Thymus (tissue), 11 donors: ENCODE measurements at regions not wholly inside any gene's neighbourhood (a gene's known extent, or its start where the extent isn't known, plus 50 kb on each side); places are given as distances from the start of the nearest gene placed in this dataset.

ENCODE experiments used
- DNase-seq, 9 donors: peaks; one replicate each; pipeline ENCODE4 v3.0.0-alpha.2; 2013; ENCODE audit warnings: low spot score in 9 of 9, low read depth in 6 of 9, missing footprints in 1 of 9
- H3K27ac ChIP-seq, 2 donors: one replicate each; pipeline ENCODE4 v1.5.1; 2013; ENCODE audit warnings: control low read depth in 1 of 2, low read depth in 1 of 2, low read length in 1 of 2, mild to moderate bottlenecking in 1 of 2, moderate library complexity in 1 of 2
- H3K27me3 ChIP-seq, 2 donors: one replicate each; pipeline ENCODE4 v1.5.1; 2013; ENCODE audit warnings: low read length in 1 of 2; ENCODE audit not compliant: control insufficient read depth in 2 of 2, insufficient read depth in 1 of 2
- H3K36me3 ChIP-seq, 2 donors: one replicate each; pipeline ENCODE4 v1.5.1; 2013; ENCODE audit warnings: low read length in 1 of 2, mild to moderate bottlenecking in 1 of 2, moderate library complexity in 1 of 2; ENCODE audit not compliant: control insufficient read depth in 2 of 2, insufficient read depth in 2 of 2
- H3K4me1 ChIP-seq, 2 donors: one replicate each; pipeline ENCODE4 v1.5.1; 2013; ENCODE audit warnings: low read length in 2 of 2; ENCODE audit not compliant: control insufficient read depth in 2 of 2, insufficient read depth in 2 of 2
- H3K4me3 ChIP-seq, 2 donors: one replicate each; pipeline ENCODE4 v1.5.1; 2013; ENCODE audit warnings: low read length in 2 of 2, control low read depth in 1 of 2, mild to moderate bottlenecking in 1 of 2
- H3K9me3 ChIP-seq, 2 donors: one replicate each; pipeline ENCODE4 v1.5.1; 2013; ENCODE audit warnings: low read length in 1 of 2, mild to moderate bottlenecking in 1 of 2; ENCODE audit not compliant: control insufficient read depth in 2 of 2, insufficient read depth in 1 of 2
- WGBS: extraction: QIAGEN DNeasy Blood & Tissue Kit; methylation state at CpG from one replicate; pipeline ENCODE4 v1.1.7; 2013; 5-methylcytosine and 5-hydroxymethylcytosine counted together
- donor health status: healthy.

DNA sequence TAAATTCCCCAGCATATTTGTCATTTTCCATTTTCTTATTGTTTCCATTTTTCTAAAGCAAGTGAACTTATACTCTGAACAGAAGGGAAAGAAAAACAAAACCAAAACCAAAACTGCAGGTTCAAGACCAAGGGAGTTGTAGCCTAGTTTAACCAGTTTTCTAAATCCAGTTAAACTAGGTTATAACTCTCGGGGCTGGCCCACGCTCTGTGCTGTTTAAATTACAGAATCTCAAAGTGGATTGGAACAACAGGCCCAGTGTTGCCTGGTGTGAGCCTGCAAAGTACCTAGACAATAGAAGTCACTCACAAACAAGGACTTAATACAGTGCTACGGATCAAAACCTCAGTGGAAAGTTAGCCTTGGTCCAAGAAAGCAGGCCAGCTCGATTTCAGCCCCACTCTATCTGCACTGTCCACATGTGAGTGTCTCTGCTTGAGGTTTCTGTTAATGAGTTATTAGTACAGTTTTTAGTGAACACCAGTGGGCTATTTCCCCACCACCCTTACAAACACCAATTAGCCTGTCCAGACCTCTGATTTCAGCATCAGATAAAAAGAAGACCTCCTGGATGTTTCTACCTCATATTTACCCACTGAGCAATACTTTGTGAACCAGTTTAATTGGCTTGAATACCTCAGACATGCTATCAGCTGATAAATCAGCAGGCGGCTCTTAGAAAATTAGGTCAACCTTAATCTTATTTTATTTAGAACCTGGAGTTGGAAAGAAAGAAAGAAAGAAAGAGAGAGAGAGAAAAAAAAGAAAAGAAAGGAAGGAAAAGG lies 93.8 kb upstream of the PDZRN3 start:
- no peak overlapping the region for H3K27ac ChIP-seq
- no peaks in the 10 kb centered on the region for H3K27me3 ChIP-seq
- no peak overlapping the region for H3K4me3 ChIP-seq
- H3K36me3 ChIP-seq: no peaks in the 10 kb centered on the region
- 89% methylated on average over 5 of the region's 5 CpGs for WGBS
- H3K4me1 ChIP-seq: no peaks in the 10 kb centered on the region
- DNase-seq: no peak
- no peaks in the 10 kb centered on the region for H3K9me3 ChIP-seq

DNA sequence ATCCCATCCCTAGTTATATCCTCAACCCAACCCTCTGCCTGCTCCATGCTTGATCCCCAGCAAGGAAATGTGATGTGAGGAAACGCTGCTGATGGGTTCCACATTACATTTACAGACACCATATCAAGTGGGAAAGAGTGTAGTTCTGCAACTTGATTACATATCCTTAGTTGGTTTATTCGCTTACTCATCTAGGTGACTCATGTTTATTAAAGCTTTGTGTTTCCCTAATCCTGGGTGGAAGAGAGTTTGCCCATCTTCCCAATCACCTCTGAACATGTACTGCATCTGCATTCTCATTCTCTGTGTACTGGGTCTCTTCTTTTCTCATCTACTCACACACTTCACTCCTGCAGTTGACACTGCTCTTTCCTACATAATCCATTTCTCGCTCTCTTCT lies 91.7 kb upstream of the PDZRN3 start:
- Histone ChIP-seq H3K27ac (no peak overlapping the region), H3K4me3 (no peak overlapping the region), H3K27me3 (no peaks in the 10 kb centered on the region), H3K36me3 (no peaks in the 10 kb centered on the region), H3K9me3 (no peaks in the 10 kb centered on the region), H3K4me1 (no peaks in the 10 kb centered on the region)
- WGBS: 95% methylated on average over 3 of the region's 3 CpGs
- DNase-seq: no peak

DNA sequence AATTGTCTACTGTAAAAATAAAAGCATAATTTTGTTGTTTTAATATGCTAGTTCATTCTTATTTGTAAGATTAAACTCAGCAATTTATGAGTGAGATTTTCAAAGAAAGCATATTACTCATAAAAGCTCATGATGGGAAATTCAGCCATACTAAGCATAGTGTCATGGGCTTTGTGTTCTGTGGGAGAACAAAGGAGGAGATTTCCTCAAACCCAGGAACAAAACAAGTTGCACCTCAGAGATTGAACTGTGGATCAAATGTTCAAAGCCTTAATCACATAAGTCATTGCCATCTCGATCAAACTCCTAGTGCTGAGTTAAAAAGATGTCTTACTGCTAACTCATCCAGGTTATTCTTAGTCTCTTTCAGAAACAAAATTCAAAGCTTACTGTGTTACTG lies 85.6 kb upstream of the PDZRN3 start:
- no peak overlapping the region for H3K4me3 ChIP-seq
- H3K27me3 ChIP-seq: no peaks in the 10 kb centered on the region
- H3K36me3 ChIP-seq: no peaks in the 10 kb centered on the region
- no peaks in the 10 kb centered on the region for H3K9me3 ChIP-seq
- WGBS: 95% methylated on average over 1 of the region's 1 CpG
- no peaks in the 10 kb centered on the region for H3K4me1 ChIP-seq
- no peak overlapping the region for H3K27ac ChIP-seq
- DNase-seq: no peak

DNA sequence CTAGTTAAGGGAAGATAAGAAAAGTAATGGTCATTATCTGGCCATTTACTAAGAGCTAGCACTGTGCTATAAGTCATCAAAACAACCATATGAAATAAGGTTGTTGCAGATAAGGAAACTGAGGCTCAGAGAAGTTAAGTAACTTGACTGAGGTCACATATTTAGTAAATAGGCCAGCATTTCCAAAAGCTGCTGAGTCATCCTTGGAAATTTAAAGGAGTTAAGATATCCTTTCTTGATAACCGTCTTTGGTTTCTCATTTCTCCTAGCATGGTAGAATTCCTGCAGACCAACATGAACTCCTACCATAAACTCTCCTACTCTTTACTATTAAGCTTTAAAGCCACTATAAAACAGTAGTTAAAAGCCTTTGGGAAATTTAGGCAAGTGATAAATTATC lies 85.0 kb upstream of the PDZRN3 start:
- no peaks in the 10 kb centered on the region for H3K4me1 ChIP-seq
- H3K27me3 ChIP-seq: no peaks in the 10 kb centered on the region
- no peaks in the 10 kb centered on the region for H3K36me3 ChIP-seq
- WGBS: 97% methylated on average over 1 of the region's 1 CpG
- no peak overlapping the region for H3K4me3 ChIP-seq
- DNase-seq: no peak
- H3K27ac ChIP-seq: no peak overlapping the region
- H3K9me3 ChIP-seq: no peaks in the 10 kb centered on the region

DNA sequence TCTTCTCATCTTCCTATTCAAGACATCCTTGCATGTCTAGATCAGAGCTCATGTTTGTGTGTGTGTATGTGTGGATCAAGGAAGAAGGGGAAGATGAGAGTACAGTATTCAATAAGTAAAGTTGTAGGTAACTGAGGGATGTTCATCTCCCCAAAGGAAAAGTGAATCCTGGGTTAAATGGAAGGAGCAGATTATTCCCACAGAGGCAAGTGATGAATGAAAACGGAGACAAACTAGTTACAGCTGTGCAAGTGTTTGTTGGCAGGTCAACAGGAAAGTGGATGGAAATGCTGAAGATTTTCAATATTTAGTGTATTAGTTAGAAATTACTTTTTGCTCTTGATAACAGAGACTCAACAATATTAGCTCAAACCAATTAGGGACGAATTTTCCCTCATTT lies 84.2 kb upstream of the PDZRN3 start:
- no peaks in the 10 kb centered on the region for H3K36me3 ChIP-seq
- WGBS: 80% methylated on average over 2 of the region's 2 CpGs
- DNase-seq: no peak
- no peaks in the 10 kb centered on the region for H3K27me3 ChIP-seq
- no peak overlapping the region for H3K27ac ChIP-seq
- H3K4me3 ChIP-seq: no peak overlapping the region
- no peaks in the 10 kb centered on the region for H3K9me3 ChIP-seq
- no peaks in the 10 kb centered on the region for H3K4me1 ChIP-seq

DNA sequence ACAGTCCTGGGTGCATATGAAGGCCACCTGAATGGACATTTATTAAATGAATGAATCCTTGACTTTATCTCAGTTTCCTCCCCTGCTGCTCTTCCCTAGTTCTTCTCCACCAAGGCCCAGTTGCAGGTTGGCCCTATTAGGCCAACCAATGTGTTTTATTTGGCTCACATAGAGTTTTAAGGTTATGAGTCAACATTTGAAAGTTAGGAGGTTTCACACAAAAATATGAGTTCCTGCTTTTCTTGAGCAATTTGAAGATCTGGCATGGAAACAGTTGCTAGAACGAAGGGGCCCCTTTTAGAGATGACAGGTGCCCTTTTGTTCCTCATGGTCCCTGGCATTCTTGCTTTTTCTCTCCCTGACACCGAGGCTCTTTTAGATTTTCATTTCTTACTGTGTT lies 83.0 kb upstream of the PDZRN3 start:
- Histone ChIP-seq H3K9me3 (no peaks in the 10 kb centered on the region), H3K36me3 (no peaks in the 10 kb centered on the region), H3K27me3 (no peaks in the 10 kb centered on the region), H3K27ac (no peak overlapping the region), H3K4me3 (no peak overlapping the region), H3K4me1 (no peaks in the 10 kb centered on the region)
- DNase-seq: no peak
- 73% methylated on average over 2 of the region's 2 CpGs for WGBS

DNA sequence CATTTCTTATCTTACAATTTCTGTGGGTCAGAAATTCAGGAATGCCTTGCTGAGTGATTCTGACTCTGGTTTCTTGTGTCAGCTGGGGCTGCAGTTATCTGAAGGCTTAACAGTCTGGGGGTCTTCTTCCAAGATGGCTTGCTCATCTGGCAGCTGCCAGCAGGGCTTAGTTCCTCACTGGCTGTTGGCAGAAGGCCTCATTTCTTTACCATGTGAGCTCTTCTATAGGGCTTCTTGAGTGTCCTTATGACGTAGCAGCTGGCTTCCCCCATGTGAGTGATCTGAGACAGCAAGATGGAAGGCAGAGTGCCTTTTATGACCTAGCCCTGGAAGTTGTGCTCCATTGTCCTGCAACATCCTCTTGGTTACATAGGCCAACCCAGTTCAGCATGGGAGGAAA lies 82.0 kb upstream of the PDZRN3 start:
- 90% methylated on average over 1 of the region's 1 CpG for WGBS
- Histone ChIP-seq H3K36me3 (no peaks in the 10 kb centered on the region), H3K9me3 (no peaks in the 10 kb centered on the region), H3K4me1 (no peaks in the 10 kb centered on the region), H3K27ac (no peak overlapping the region), H3K4me3 (no peak overlapping the region), H3K27me3 (no peaks in the 10 kb centered on the region)
- DNase-seq: no peak

DNA sequence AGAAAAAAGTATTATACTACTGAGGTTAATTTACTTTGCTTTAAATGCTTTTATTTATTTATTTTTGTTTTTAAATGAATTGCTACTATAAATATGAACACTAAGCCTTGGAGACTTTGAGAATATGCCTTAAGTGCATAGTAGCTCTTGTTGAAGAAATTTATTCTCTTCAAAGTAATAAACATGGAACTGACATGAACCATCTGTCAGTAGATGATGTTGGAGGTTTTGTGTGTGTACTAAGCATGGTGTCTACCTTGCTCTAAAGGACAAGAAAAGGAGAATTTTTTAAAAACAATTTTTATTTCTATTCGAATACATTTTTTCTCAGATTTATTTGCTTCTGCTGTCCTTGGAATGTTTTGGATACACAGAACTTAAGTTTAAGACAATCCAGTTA lies 81.1 kb upstream of the PDZRN3 start:
- Histone ChIP-seq H3K27ac (no peak overlapping the region), H3K36me3 (no peaks in the 10 kb centered on the region)
- no peak for DNase-seq

DNA sequence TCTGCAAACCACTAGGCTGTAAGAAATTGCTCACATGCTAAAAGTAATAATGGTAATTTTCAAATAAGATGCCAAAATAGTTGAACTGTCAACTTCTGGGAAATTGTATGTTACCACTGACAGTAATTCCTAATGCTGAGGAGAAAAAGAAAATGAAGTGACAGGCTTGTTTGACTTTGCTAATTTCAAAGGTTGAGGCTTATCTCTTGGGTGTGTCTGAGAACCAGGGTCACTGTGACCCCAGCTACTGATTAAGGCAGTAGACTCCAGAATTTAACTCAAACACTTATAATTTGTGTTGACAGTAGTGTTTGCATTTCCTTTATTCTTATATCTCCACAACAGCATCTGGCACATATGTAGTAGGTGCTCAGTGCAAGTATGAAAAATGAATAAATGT lies 74.6 kb upstream of the PDZRN3 start:
- Histone ChIP-seq H3K27ac (no peak overlapping the region), H3K9me3 (no peaks in the 10 kb centered on the region), H3K27me3 (no peaks in the 10 kb centered on the region), H3K4me1 (no peaks in the 10 kb centered on the region), H3K4me3 (no peak overlapping the region), H3K36me3 (no peaks in the 10 kb centered on the region)
- no peak for DNase-seq

More for the DNA sequence above, 81.1 kb upstream of the PDZRN3 start:
- H3K9me3 ChIP-seq: no peaks in the 10 kb centered on the region
- H3K4me3 ChIP-seq: no peak overlapping the region
- H3K27me3 ChIP-seq: no peaks in the 10 kb centered on the region
- H3K4me1 ChIP-seq: no peaks in the 10 kb centered on the region
- 97% methylated on average over 1 of the region's 1 CpG for WGBS
